AG04449 (cell line): ENCODE measurements at regions not wholly inside any gene's neighbourhood (a gene's known extent, or its start where the extent isn't known, plus 50 kb on each side); places are given as distances from the start of the nearest gene placed in this dataset.

ENCODE experiments used
- CTCF ChIA-PET: fragments of 350-600 bp; formaldehyde crosslinking; extraction: SDS; loops from one replicate; lab custom pipeline; 2021; ENCODE audit warnings: antibody characterized with exemption; lab: Yijun Ruan, JAX
- POLR2A ChIA-PET: fragments of 400-600, 350-600 bp; formaldehyde crosslinking; extraction: SDS; loops from one replicate; lab custom pipeline; 2020; ENCODE audit warnings: antibody characterized with exemption, inconsistent platforms; lab: Yijun Ruan, JAX
- DNase-seq: peaks from one replicate; pipeline ENCODE4 v3.0.0-alpha.2; 2010; ENCODE audit warnings: low read depth, low spot score
- H3K4me3 ChIP-seq: 2 replicates; pipeline ENCODE4 v1.5.1; 2011; ENCODE audit warnings: low read depth, mild to moderate bottlenecking, control low read depth, low read length
- TF ChIP-seq, protein P1 (sequence below): IDR thresholded peaks from one replicate; pipeline ENCODE4 v1.5.1; 2011; ENCODE audit warnings: mild to moderate bottlenecking, moderate library complexity, low read length, control low read depth, inconsistent platforms; ENCODE audit not compliant: insufficient read depth; ENCODE audit errors: missing control alignments

DNA sequence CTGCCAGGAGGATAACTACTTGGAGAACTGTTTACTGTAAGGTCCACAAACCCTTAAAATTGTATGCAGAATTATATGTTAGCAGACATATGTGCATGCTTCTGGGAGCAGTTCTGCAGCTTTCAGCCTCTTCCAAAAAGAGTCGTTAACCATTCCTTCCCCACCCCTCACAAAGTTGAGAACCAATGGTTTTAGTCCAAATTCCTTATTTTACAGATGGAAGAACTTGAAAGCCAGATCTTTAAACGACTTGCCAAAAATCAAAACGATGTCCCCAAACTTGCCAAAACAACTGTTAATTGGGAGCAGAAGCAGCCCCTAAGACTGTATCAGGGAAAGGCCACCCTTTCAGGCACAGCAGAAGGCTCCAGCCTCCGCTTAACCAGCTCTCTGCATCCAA, 266.4 kb upstream of the ANKRD55 start:
- POLR2A ChIA-PET = no interaction called here

DNA sequence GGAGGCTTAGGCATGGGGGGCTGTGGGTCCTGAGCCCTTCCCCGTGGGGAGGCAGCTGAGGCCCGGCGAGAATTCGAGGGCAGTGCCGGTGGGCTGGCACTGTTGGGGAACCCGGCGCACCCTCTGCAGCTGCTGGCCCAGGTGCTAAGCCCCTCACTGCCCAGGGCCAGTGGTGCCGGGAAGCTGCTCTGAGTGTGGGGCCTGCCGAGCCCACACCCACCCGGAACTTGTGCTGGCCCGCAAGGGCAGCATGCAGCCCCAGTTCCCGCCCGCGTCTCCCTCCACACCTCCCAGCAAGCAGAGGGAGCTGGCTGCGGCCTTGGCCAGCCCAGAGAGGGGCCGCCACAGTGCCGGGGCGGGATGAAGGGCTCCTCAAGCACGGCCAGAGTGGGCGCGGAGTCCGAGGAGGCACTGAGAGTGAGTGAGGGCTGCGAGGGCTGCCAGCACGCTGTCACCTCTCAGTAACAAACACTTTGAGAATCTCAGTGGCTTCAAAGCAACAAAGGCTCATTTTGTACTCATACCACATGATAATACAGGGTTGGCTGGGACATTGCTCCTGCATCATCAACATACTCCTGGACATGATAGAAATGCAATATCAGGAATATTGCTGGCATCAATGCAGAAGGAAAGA, 265.7 kb upstream of the ANKRD55 start:
- H3K4me3 ChIP-seq = no peak overlapping the region
- DNase-seq = no peak
- TF ChIP-seq, protein P1, sequence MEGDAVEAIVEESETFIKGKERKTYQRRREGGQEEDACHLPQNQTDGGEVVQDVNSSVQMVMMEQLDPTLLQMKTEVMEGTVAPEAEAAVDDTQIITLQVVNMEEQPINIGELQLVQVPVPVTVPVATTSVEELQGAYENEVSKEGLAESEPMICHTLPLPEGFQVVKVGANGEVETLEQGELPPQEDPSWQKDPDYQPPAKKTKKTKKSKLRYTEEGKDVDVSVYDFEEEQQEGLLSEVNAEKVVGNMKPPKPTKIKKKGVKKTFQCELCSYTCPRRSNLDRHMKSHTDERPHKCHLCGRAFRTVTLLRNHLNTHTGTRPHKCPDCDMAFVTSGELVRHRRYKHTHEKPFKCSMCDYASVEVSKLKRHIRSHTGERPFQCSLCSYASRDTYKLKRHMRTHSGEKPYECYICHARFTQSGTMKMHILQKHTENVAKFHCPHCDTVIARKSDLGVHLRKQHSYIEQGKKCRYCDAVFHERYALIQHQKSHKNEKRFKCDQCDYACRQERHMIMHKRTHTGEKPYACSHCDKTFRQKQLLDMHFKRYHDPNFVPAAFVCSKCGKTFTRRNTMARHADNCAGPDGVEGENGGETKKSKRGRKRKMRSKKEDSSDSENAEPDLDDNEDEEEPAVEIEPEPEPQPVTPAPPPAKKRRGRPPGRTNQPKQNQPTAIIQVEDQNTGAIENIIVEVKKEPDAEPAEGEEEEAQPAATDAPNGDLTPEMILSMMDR = no peak
- ChIA-PET POLR2A (no interaction called here), CTCF (interaction anchor here (1.4 kb wide), 1 partner anchor 8 kb away, joined by 3 read pairs; no protein-coding TSS in a partner anchor)

More for the DNA sequence above, 266.4 kb upstream of the ANKRD55 start:
- TF ChIP-seq, protein P1 = no peak
- H3K4me3 ChIP-seq = no peak overlapping the region
- DNase-seq = no peak
- CTCF ChIA-PET = interaction anchor here (1.4 kb wide), 1 partner anchor 8 kb away, joined by 3 read pairs; no protein-coding TSS in a partner anchor

DNA sequence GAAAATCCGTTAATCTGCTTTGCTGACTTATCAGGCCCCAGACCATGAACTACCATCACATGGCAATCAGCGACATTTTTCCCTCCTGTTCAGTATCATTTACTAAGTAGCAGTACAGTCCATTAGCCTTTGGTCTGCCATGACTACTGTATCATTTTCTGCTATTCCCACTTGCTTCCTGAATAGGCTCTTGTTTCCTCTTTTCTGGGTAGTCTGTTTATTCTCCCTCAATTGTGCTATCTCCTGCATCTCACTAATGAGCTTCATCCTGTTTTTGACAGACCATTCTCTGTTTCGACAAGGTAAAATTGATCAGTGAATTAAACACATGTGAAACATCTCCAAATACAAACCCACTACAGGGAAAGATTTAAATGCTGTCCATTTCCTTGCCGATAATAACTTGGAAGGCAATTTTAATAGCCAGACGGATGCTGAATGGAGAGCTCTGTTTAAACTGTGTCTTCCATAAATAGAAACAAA, 263.5 kb upstream of the ANKRD55 start:
- TF ChIP-seq, protein P1 = no peak
- no peak overlapping the region for H3K4me3 ChIP-seq
- ChIA-PET CTCF (no interaction called here), POLR2A (no interaction called here)
- DNase-seq = no peak

DNA sequence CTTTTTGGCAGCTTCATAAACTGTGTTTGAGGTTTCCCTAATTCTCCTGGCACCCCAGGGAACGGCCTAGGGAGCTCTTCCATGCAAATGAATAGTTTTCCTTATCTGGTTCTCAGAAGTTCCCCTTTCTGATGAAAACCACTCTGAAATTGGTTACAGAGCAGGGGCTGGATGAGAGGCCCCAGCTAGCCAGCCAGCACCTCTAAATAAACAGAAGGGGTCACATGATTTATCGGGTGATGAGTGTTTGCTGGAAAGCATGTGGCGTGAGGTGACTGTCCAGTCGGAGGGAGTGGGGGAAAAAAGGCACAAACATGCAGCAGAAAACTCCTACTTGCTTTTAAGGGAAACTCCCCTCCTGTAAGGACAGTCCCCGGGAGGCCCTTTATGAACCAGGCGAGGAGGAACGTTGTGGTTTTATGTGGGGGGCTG, 261.2 kb upstream of the ANKRD55 start:
- POLR2A ChIA-PET = no interaction called here
- CTCF ChIA-PET = interaction anchor here (1.0 to 1.9 kb wide), 3 partner anchors 12 to 224 kb away, joined by 3 to 5 read pairs (median 3); no protein-coding TSS in a partner anchor
- H3K4me3 ChIP-seq = no peak overlapping the region
- TF ChIP-seq, protein P1 = no peak
- no peak for DNase-seq

DNA sequence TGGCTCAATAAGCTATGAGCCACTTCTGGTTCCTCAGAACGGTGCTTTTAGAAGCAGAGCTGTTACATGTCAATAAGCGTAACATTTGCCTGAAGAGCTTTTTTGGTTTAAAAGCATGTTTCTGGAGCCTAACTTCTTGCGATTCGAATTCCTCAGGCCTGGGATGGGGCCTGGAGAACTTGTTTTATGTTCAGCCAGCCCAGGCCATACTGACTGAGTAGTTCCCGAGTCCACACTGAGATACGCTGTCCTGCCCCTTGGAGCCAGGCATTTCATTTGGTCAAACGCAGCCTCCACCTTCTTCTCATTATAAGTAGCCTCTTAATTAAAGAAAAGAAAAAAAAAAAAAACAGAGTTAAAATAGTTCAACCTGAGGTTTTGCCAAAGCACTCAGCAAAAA, 260.6 kb upstream of the ANKRD55 start:
- no peak overlapping the region for H3K4me3 ChIP-seq
- POLR2A ChIA-PET = no interaction called here
- DNase-seq = no peak
- TF ChIP-seq, protein P1 = no peak
- CTCF ChIA-PET = interaction anchor here (1.0 to 1.9 kb wide), 3 partner anchors 11 to 223 kb away, joined by 3 to 5 read pairs (median 3); no protein-coding TSS in a partner anchor

DNA sequence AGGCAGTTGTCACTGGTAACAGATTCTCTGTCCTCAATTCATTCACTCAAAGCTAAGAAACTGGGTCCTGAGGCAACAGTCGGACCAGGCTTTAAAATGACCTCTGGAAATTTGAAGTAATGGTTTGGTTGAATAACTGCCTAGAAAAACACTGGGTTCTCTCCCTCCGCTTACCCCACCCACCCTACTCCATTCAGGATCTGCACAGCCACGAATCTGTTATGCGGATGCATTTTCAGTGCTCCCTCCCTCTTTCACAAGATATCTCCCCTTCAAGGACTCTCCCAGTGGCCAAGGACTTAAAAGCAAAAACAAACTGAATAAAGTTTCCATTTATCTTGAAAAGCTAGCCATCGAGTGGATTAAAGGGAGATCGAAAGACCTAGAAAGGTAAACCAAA, 260.2 kb upstream of the ANKRD55 start:
- no peak overlapping the region for H3K4me3 ChIP-seq
- CTCF ChIA-PET = interaction anchor here (0.6 to 1.9 kb wide), 5 partner anchors 9 to 223 kb away, joined by 3 to 5 read pairs (median 3); no protein-coding TSS in a partner anchor
- TF ChIP-seq, protein P1 = no peak
- no peak for DNase-seq
- POLR2A ChIA-PET = no interaction called here
